ENCODE measurements at regions not wholly inside any gene's neighbourhood (a gene's known extent, or its start where the extent isn't known, plus 50 kb on each side); places are given as distances from the start of the nearest gene placed in this dataset.

DNA sequence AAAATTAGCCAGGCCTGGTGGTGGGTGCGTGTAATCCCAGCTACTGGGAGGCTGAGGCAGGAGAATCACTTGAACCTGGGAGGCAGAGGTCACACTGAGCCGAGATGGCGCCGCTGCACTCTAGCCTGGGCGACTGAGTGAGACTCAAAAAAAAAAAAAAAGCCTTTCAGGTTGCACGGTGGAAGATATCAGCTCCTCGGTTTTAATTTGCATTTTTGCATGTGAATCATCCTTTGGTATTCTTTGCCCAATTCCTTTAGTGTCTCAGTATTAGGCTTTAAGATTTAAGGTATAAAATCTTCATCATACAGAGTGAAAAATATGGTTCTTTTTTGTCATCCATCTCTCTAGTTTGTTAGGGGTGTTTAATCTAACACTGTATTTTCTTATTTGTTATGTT, 173.6 kb upstream of the S1PR3 start:
- H3K36me3 ChIP-seq, result no peaks in the 10 kb centered on the region
- WGBS, 5 donors, result 75 to 84% (median 79%) methylated on average over 7 of the region's 7 CpGs
- intact Hi-C loops (cut with DNase I; ENCODE audit: low total_unique reads), result no loop called here
- H3K4me1 ChIP-seq, result no peaks in the 10 kb centered on the region
- H3K4me3 ChIP-seq, result no peak overlapping the region
- DNase-seq, result no peak
- peaks cover 0 to 10% (median 5%) of the 10 kb centered on the region in 8 donors for H3K9me3 ChIP-seq
- TF ChIP-seq, protein P1, sequence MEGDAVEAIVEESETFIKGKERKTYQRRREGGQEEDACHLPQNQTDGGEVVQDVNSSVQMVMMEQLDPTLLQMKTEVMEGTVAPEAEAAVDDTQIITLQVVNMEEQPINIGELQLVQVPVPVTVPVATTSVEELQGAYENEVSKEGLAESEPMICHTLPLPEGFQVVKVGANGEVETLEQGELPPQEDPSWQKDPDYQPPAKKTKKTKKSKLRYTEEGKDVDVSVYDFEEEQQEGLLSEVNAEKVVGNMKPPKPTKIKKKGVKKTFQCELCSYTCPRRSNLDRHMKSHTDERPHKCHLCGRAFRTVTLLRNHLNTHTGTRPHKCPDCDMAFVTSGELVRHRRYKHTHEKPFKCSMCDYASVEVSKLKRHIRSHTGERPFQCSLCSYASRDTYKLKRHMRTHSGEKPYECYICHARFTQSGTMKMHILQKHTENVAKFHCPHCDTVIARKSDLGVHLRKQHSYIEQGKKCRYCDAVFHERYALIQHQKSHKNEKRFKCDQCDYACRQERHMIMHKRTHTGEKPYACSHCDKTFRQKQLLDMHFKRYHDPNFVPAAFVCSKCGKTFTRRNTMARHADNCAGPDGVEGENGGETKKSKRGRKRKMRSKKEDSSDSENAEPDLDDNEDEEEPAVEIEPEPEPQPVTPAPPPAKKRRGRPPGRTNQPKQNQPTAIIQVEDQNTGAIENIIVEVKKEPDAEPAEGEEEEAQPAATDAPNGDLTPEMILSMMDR (IDR thresholded peaks at IDR 0.05 in 8 of 11, conservative IDR thresholded peaks at IDR 0.05 in 3 of 11), result no peak
- TF ChIP-seq POLR2A (IDR thresholded peaks at IDR 0.05) (no peak), POLR2AphosphoS5 (IDR thresholded peaks at IDR 0.05) (no peak)
- no peak overlapping the region for H3K27ac ChIP-seq
- peaks cover 0 to 34% (median 0%) of the 10 kb centered on the region in 7 donors for H3K27me3 ChIP-seq (replicated peaks in 1 of 7)

- Histone ChIP-seq H3K4me1 (no peaks in the 10 kb centered on the region), H3K9me3 (peaks cover 0 to 10% (median 5%) of the 10 kb centered on the region in 8 donors), H3K4me3 (no peak overlapping the region), H3K27ac (no peak overlapping the region), H3K36me3 (no peaks in the 10 kb centered on the region), H3K27me3 (replicated peaks in 1 of 7) (peaks cover 0 to 40% (median 0%) of the 10 kb centered on the region in 7 donors)
- intact Hi-C loops (cut with DNase I; ENCODE audit: low total_unique reads), result no loop called here
- DNase-seq, result no peak
- no peak for TF ChIP-seq POLR2AphosphoS5 (IDR thresholded peaks at IDR 0.05)
- 62 to 67% (median 66%) methylated on average over 11 of the region's 11 CpGs for WGBS, 5 donors
These were observed 172.6 kb upstream of the S1PR3 start for GRCh38 chr9:88818495-88819201.

- Histone ChIP-seq H3K27me3 (replicated peaks in 1 of 7) (peaks cover 0 to 38% (median 0%) of the 10 kb centered on the region in 7 donors), H3K36me3 (no peaks in the 10 kb centered on the region), H3K4me3 (no peak overlapping the region), H3K9me3 (peaks cover 0 to 10% (median 5%) of the 10 kb centered on the region in 8 donors), H3K27ac (no peak overlapping the region), H3K4me1 (no peaks in the 10 kb centered on the region)
- intact Hi-C loops (cut with DNase I; ENCODE audit: low total_unique reads), result no loop called here
- DNase-seq, result no peak
- TF ChIP-seq POLR2AphosphoS5 (IDR thresholded peaks at IDR 0.05) (no peak), POLR2A (IDR thresholded peaks at IDR 0.05) (no peak)
- TF ChIP-seq, protein P1 (IDR thresholded peaks at IDR 0.05 in 8 of 11, conservative IDR thresholded peaks at IDR 0.05 in 3 of 11), result no peak
- 81 to 98% (median 91%) methylated on average over 2 of the region's 2 CpGs for WGBS, 5 donors
These were observed 171.8 kb upstream of the S1PR3 start for GRCh38 chr9:88819476-88819875.

DNA sequence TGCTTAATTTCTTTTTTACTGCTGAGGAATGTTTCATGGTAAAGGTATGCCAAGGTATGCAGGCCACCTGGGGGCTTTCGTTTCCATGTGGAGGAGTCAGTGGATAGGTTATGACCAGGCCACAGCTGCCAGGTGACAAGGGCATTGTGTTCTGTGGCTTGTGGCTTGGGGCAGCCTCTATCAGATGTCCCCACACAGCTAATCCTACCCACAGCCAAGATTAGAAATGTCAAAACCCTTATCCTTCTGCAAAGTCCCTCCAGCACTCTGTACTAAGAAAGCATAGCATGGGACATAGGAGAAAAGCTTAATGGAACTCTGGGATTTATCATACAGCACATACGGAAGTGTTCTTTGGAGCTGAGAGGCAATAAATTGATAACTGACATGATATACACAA, 171.2 kb upstream of the S1PR3 start:
- intact Hi-C loops (cut with DNase I; ENCODE audit: low total_unique reads), result no loop called here
- 53 to 83% (median 73%) methylated on average over 2 of the region's 2 CpGs for WGBS, 5 donors

More for the DNA sequence above, 171.2 kb upstream of the S1PR3 start:
- peaks cover 0 to 32% (median 0%) of the 10 kb centered on the region in 7 donors for H3K27me3 ChIP-seq (replicated peaks in 1 of 7)
- H3K4me1 ChIP-seq, result no peaks in the 10 kb centered on the region
- H3K36me3 ChIP-seq, result no peaks in the 10 kb centered on the region
- peaks cover 0 to 10% (median 5%) of the 10 kb centered on the region in 8 donors for H3K9me3 ChIP-seq
- H3K4me3 ChIP-seq, result no peak overlapping the region
- no peak for DNase-seq
- no peak overlapping the region for H3K27ac ChIP-seq
- TF ChIP-seq, protein P1 (IDR thresholded peaks at IDR 0.05 in 8 of 11, conservative IDR thresholded peaks at IDR 0.05 in 3 of 11), result no peak
- TF ChIP-seq POLR2A (IDR thresholded peaks at IDR 0.05) (no peak), POLR2AphosphoS5 (IDR thresholded peaks at IDR 0.05) (no peak)

Measured in spleen (tissue), 11 donors.